Endothelial cell (in vitro differentiated cells): ENCODE measurements at regions not wholly inside any gene's neighbourhood (a gene's known extent, or its start where the extent isn't known, plus 50 kb on each side); places are given as distances from the start of the nearest gene placed in this dataset.

Experiments
- DNase-seq: peaks from one replicate; pipeline ENCODE4 v3.0.0; 2021; ENCODE audit warnings: low spot score
- H3K27ac Mint-ChIP-seq: one replicate; pipeline ENCODE4 v1.8.0; 2021; ENCODE audit warnings: mixed read lengths, inconsistent platforms; ENCODE audit not compliant: unreplicated experiment
- H3K27me3 Mint-ChIP-seq: one replicate; pipeline ENCODE4 v1.8.0; 2021; ENCODE audit warnings: mild to moderate bottlenecking, moderate library complexity, mixed read lengths, inconsistent platforms; ENCODE audit not compliant: unreplicated experiment
- H3K36me3 Mint-ChIP-seq: one replicate; pipeline ENCODE4 v1.8.0; 2021; ENCODE audit warnings: mild to moderate bottlenecking, low read depth, mixed read lengths, inconsistent platforms; ENCODE audit not compliant: unreplicated experiment
- H3K4me1 Mint-ChIP-seq: one replicate; pipeline ENCODE4 v1.8.0; 2021; ENCODE audit warnings: mild to moderate bottlenecking, mixed read lengths, inconsistent platforms; ENCODE audit not compliant: unreplicated experiment
- H3K4me3 Mint-ChIP-seq: one replicate; pipeline ENCODE4 v1.8.0; 2021; ENCODE audit warnings: mild to moderate bottlenecking, mixed read lengths, inconsistent platforms; ENCODE audit not compliant: unreplicated experiment
- H3K9me3 Mint-ChIP-seq: one replicate; pipeline ENCODE4 v1.8.0; 2021; ENCODE audit warnings: mixed read lengths, inconsistent platforms; ENCODE audit not compliant: unreplicated experiment
- TF ChIP-seq, protein P1 (sequence below): fragments of 200-600 bp; sonication (generic); IDR thresholded peaks from one replicate; pipeline ENCODE4 v1.5.0; 2021; ENCODE audit warnings: antibody characterized with exemption; ENCODE audit not compliant: unreplicated experiment

- Mint-ChIP-seq H3K27ac (no peak overlapping the region), H3K4me3 (no peak overlapping the region), H3K36me3 (no peaks in the 10 kb centered on the region), H3K27me3 (peaks cover 14% of the 10 kb centered on the region), H3K9me3 (no peaks in the 10 kb centered on the region), H3K4me1 (peaks cover 3% of the 10 kb centered on the region)
- no peak for DNase-seq
- TF ChIP-seq, protein P1, sequence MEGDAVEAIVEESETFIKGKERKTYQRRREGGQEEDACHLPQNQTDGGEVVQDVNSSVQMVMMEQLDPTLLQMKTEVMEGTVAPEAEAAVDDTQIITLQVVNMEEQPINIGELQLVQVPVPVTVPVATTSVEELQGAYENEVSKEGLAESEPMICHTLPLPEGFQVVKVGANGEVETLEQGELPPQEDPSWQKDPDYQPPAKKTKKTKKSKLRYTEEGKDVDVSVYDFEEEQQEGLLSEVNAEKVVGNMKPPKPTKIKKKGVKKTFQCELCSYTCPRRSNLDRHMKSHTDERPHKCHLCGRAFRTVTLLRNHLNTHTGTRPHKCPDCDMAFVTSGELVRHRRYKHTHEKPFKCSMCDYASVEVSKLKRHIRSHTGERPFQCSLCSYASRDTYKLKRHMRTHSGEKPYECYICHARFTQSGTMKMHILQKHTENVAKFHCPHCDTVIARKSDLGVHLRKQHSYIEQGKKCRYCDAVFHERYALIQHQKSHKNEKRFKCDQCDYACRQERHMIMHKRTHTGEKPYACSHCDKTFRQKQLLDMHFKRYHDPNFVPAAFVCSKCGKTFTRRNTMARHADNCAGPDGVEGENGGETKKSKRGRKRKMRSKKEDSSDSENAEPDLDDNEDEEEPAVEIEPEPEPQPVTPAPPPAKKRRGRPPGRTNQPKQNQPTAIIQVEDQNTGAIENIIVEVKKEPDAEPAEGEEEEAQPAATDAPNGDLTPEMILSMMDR: no peak
Observed at GRCh38 chrX:2585158-2585470, 84.3 kb upstream of the DHRSX start.

GRCh38 chrX:2584251-2585157 is 83.7 kb upstream of the DHRSX start:
- Mint-ChIP-seq H3K27me3 (peaks cover 14% of the 10 kb centered on the region), H3K36me3 (no peaks in the 10 kb centered on the region), H3K9me3 (no peaks in the 10 kb centered on the region), H3K27ac (no peak overlapping the region), H3K4me1 (peaks cover 3% of the 10 kb centered on the region), H3K4me3 (peak overlapping the region; percentile 79)
- TF ChIP-seq, protein P1: no peak
- peak; percentile 29 for DNase-seq

DNA sequence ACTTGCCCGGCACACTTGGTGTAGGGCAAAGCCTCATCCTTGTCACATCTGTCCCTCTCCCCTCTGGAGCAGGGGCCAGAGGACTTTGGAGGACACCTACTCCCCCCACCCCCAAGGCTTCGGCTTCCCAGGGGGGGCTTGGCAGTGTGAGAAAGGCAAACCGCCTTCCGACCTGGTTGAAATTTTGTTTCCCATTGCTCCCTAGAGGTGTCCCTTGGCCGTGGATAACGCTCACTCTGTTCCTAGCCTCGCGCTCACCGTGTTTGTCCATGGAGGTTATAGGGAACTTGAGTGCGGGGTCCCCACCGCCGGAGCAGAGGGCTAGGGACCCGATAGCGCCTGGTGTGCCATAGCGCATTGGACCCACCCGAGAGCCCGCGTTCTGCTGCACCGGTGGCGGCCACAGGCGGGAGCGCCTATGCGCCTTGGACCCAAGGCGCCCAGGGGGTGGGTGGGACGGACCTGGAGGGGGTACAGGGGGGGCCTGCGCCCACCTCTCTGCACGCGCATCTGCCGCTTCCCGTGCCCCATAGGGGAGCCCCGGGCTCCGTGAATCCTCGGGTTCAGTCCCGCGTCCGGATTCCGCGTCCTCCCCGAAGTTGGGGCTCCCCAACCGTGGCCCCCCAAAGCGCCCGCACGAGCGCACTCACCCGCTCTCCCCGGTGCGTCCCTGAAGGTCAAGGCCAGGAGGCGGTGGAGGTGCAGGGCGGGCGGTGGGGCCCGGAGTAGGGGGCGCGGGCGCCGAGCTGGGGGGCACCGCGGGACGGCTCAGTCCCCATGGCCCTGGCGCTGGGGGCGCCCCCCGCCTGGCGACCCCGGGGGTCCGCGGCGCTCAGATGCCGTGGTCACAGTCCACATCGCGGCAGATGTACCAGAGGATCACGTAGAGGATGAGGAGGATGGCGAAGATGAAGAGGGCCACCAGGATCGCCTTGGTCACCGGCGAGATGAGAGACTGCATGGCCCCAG is 82.7 kb upstream of the DHRSX start:
- Mint-ChIP-seq H3K4me3 (no peak overlapping the region), H3K27me3 (peaks cover 14% of the 10 kb centered on the region), H3K27ac (no peak overlapping the region), H3K9me3 (no peaks in the 10 kb centered on the region), H3K4me1 (peaks cover 3% of the 10 kb centered on the region), H3K36me3 (no peaks in the 10 kb centered on the region)
- no peak for DNase-seq
- TF ChIP-seq, protein P1: no peak

DNA sequence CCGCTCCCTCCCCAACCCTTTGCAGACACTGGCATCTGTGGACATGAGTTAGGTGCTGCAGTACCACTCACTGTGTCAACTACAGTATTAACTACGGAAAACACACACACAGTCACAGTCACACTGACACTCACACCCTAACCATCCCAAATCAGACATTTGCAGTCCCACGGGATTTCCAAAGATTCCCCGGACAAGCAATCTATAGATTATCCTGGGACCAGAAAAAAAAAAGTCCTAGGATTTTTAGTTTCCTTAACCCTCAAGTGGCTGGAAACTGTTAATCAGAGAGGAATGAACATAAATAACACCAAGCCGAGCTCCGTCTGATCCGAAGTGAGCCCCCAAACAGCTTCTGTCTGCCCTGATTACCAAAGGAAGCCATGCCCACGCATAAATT is 81.9 kb upstream of the DHRSX start:
- TF ChIP-seq, protein P1: no peak
- no peak for DNase-seq
- Mint-ChIP-seq H3K9me3 (no peaks in the 10 kb centered on the region), H3K36me3 (no peaks in the 10 kb centered on the region), H3K27me3 (peaks cover 14% of the 10 kb centered on the region), H3K4me1 (peaks cover 8% of the 10 kb centered on the region), H3K27ac (no peak overlapping the region), H3K4me3 (no peak overlapping the region)
